ENCODE measurements at regions not wholly inside any gene's neighbourhood (a gene's known extent, or its start where the extent isn't known, plus 50 kb on each side); places are given as distances from the start of the nearest gene placed in this dataset.

GRCh38 chr1:90522432-90522831, 194.7 kb downstream of the BARHL2 start:
- TF ChIP-seq CTCF (IDR thresholded peaks at IDR 0.05; ENCODE audit: low read depth, low read length) = no peak
- TF ChIP-seq EZH2phosphoT487 (IDR thresholded peaks at IDR 0.05; ENCODE audit: low read depth) = no peak

All from OCI-LY3 (cell line).